Stimulated activated CD8-positive, alpha-beta memory T cell treated with anti-CD3 and anti-CD28 coated beads, Interleukin-15, amount 100 ng/mL, for 48 hours (primary cell): ENCODE measurements at regions not wholly inside any gene's neighbourhood (a gene's known extent, or its start where the extent isn't known, plus 50 kb on each side); places are given as distances from the start of the nearest gene placed in this dataset.
A peak's percentile ranks its signal among the peaks of the same experiment; 100 is the strongest.

Source experiments
- DNase-seq, 2 donors: peaks; one replicate each; pipeline ENCODE4 v3.0.0-alpha.2; 2020; ENCODE audit warnings: low read depth in 2 of 2

DNA sequence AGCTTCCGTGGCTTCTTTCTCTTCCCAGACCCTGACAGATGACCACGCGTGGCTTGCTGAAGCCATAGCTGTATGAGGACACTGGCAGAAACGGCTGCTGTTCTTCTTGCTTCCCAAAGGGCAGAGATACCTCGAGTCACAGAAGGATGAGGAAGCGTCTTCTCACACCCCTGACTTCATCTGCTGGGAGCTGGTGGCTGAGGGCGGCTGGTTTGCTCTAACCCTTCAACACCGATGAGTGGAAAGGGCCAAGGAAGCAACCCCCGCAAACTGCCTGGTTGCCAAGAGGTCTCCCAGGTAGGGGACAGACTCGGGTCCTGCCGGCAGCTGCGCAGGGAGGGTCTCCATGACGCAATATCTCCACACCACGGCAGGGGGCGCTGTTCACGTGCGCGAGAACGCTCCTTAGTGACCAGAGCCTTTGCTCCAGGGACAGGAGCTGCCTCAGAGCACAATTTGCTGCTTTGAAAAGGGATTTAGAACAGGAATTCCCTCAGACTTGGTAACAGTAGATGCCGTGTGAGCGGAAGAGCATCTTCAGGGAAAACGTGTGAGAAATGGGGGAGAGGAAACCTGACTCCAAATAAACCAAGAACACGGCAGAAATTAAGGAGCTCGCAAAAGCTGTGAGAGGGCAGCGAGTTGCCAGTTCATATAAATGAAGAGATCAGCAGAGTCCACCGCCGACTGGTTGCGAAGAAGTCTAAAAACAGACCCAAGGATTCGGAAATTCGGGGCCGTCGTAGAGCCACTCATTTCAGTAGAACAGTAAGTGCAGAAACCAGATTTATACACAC lies 80.2 kb downstream of the ERMARD start:
- peak; percentile 34 to 38 for DNase-seq
